Right cardiac atrium (tissue), 5 donors: ENCODE measurements at regions not wholly inside any gene's neighbourhood (a gene's known extent, or its start where the extent isn't known, plus 50 kb on each side); places are given as distances from the start of the nearest gene placed in this dataset.

Experiments
- ATAC-seq, 2 donors: fragments of 200-7000 bp; cut with Tn5 transposase; one replicate each; pipeline versions ENCODE4 v1.8.0 to v1.9.1; 2020; ENCODE audit warnings: moderate library complexity in 2 of 2, mild to moderate bottlenecking in 1 of 2
- DNase-seq, 3 donors: peaks; one replicate each; pipeline ENCODE4 v3.0.0-alpha.2; 2020
- H3K27ac ChIP-seq: one replicate; pipeline ENCODE4 v1.5.1; 2013; ENCODE audit warnings: mild to moderate bottlenecking, low read length, control low read depth, moderate library complexity
- H3K27me3 ChIP-seq: one replicate; pipeline ENCODE4 v1.6.1; 2013; ENCODE audit not compliant: control insufficient read depth, insufficient read depth
- H3K4me1 ChIP-seq: one replicate; pipeline ENCODE4 v1.6.1; 2013; ENCODE audit warnings: low read length; ENCODE audit not compliant: control insufficient read depth, insufficient read depth
- H3K4me3 ChIP-seq: one replicate; pipeline ENCODE4 v1.5.1; 2013; ENCODE audit warnings: low read length, control low read depth
- H3K9me3 ChIP-seq: one replicate; pipeline ENCODE4 v1.6.1; 2013; ENCODE audit warnings: low read length; ENCODE audit not compliant: control insufficient read depth
- WGBS: extraction: QIAGEN DNeasy Blood & Tissue Kit; methylation state at CpG from one replicate; pipeline ENCODE4 v1.1.7; 2013; 5-methylcytosine and 5-hydroxymethylcytosine counted together
- intact Hi-C, 4 donors: fragments of 100-400 bp; cut with DNase I; formaldehyde crosslinking; loops; one replicate each; pipeline versions ENCODE4 v1.11.0 to v1.14.0; 2022 to 2023
- donor health status: healthy with polysubstance abuse.
- donor health status: DM: no; HTN: yes; CAD: no.
- donor health status: DM: no; HTN: no; CAD: no.
- donor health status: DM: no; HTN: yes; CAD: no; lungs with severe emphysema.
- donor health status: DM: yes; HTN: yes; CAD: no.

DNA sequence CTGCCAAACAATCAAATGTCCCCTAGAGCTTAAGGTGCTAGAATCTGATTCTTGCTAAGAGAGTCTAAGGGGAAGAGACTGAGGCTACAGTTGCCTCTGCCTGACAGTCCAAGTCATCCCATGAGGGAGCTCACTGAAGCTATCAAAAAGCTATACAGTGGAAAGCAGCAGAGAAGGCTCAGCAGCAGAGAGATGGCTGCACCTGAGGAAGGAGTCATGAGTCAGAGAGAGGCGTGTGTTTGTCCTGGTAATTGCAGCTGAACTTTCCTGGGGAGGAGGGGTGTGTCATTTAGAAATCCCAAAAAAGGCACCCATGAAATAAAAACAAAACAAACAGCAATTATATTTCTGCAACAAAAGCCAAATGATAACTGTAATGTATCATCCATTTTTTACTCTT is 305.2 kb upstream of the UBE2E3 start:
- no peaks in the 10 kb centered on the region for H3K27me3 ChIP-seq

DNA sequence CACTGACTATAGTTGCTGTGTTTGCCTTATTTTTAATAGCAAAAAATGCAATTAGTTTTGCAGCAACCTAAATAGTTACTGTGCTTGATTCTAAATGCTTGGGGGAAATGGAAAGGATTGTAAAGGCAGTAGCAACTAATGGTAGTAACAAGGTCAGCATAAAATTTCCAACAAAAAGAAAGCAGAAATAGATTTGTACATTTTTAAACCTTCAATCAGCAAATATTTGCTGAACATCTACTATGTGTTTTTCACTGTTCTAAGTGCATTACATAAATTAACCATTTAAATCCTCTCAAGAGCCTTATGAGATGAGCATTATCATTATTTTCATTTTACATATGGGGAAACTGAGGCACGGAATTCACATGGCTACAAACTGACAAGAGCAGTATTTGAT is 308.0 kb upstream of the UBE2E3 start:
- no peak overlapping the region for H3K27ac ChIP-seq
- DNase-seq (no peak), ATAC-seq (no peak)
- no peaks in the 10 kb centered on the region for H3K27me3 ChIP-seq
- no peaks in the 10 kb centered on the region for H3K9me3 ChIP-seq
- no peaks in the 10 kb centered on the region for H3K4me1 ChIP-seq
- intact Hi-C loops: no loop called here
- H3K4me3 ChIP-seq: no peak overlapping the region
- 47% methylated on average over 1 of the region's 1 CpG for WGBS

More for the DNA sequence above, 305.2 kb upstream of the UBE2E3 start:
- H3K4me1 ChIP-seq: no peaks in the 10 kb centered on the region
- no peaks in the 10 kb centered on the region for H3K9me3 ChIP-seq
- H3K4me3 ChIP-seq: no peak overlapping the region
- intact Hi-C loops: no loop called here
- no peak for ATAC-seq
- WGBS: 75% methylated on average over 1 of the region's 1 CpG
- no peak for DNase-seq
- H3K27ac ChIP-seq: no peak overlapping the region

DNA sequence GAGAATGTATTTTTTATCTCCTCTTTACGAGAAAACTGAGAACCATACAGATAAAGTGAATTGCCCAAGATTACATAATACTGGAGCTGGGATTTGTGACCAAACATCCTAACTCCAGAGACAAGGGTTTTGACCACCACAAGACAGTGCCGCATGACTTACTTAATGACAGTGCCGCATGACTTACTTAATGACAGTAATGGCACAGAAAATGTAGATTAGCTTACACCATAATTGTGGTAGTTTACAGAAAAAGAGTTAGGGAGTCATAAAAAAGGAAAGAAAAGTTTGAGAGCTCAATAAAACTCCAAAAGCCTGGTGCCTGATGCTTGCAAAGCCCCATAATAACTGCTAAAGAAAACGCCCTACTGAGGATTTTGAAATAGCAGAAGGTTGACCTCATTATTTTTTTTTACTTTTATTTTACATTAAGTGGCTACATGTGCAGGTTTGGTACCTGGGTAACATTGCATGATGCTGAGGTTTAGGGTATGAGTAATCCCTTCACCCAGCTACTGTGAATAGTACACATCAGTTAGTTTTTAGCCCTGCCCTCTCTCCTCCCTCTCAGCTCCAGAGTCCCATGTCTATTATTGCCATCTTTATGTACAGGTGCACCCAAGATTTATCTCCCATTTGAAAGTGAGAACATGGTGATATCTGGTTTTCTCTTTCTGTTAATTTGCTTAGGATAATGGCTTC is 310.0 kb upstream of the UBE2E3 start:
- Histone ChIP-seq H3K9me3 (no peaks in the 10 kb centered on the region), H3K4me1 (no peaks in the 10 kb centered on the region), H3K27me3 (no peaks in the 10 kb centered on the region), H3K27ac (no peak overlapping the region), H3K4me3 (no peak overlapping the region)
- DNase-seq: no peak
- intact Hi-C loops: no loop called here
- no peak for ATAC-seq
- WGBS: 74% methylated on average over 4 of the region's 4 CpGs

GRCh38 chr2:180669016-180669415 is 311.4 kb upstream of the UBE2E3 start:
- H3K9me3 ChIP-seq: no peaks in the 10 kb centered on the region
- ATAC-seq: no peak
- no peak overlapping the region for H3K27ac ChIP-seq
- 61% methylated on average over 2 of the region's 2 CpGs for WGBS
- DNase-seq: no peak
- no peaks in the 10 kb centered on the region for H3K27me3 ChIP-seq
- H3K4me1 ChIP-seq: no peaks in the 10 kb centered on the region
- intact Hi-C loops: no loop called here
- H3K4me3 ChIP-seq: no peak overlapping the region

DNA sequence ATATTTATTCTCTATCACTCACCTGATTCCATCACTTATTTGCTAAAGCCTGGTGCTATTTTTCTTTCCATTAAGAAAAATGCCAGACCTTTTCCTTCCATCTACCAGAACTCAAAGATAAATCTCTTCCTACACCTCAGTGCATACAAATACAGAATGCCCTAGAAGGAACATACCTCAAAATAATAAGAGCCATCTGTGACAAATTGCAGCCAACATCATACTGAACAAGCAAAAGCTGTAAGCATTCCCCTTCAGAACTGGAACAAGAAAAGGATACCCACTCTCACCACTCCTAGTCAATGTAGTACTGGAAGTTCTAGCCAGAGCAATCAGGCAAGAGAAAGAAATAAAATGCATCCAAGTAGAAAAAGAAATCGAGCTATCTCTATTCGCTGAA is 315.9 kb upstream of the UBE2E3 start:
- Histone ChIP-seq H3K9me3 (no peaks in the 10 kb centered on the region), H3K27me3 (no peaks in the 10 kb centered on the region), H3K4me1 (no peaks in the 10 kb centered on the region), H3K27ac (no peak overlapping the region), H3K4me3 (no peak overlapping the region)
- no peak for ATAC-seq
- intact Hi-C loops: no loop called here
- WGBS: 96% methylated on average over 2 of the region's 2 CpGs
- no peak for DNase-seq

DNA sequence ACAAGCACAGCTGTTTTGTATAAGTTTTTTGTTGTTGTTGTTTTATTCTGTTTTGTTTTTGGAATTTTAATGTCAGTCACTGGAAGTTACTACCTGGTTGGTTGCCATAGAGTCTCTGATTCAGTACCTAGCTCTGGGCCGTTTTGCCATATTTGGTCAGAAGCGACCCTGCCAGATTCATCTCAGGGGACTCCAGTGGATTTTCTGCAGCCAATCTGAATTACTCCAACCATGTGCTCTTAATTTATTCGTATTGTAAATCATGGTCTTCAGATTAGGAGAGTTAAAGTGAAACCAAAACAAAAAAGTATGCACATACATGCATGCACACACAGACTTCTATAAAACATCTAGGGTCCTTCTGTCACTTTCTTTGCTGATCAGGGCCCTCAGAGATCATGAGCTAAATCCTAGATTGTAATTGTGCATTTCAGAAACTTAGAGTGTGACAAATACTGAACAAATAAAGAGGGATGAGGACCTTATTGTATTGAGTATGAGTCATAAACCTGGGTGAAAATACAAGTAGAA is 317.4 kb upstream of the UBE2E3 start:
- Histone ChIP-seq H3K4me3 (no peak overlapping the region), H3K27ac (no peak overlapping the region), H3K4me1 (no peaks in the 10 kb centered on the region), H3K27me3 (no peaks in the 10 kb centered on the region), H3K9me3 (no peaks in the 10 kb centered on the region)
- intact Hi-C loops: no loop called here
- 60% methylated on average over 3 of the region's 3 CpGs for WGBS
- ATAC-seq (no peak), DNase-seq (peak in 1 of 3 donors; percentile 29)

GRCh38 chr2:180662521-180662920 is 317.9 kb upstream of the UBE2E3 start:
- 53% methylated on average over 1 of the region's 1 CpG for WGBS
- intact Hi-C loops: no loop called here
- no peak for DNase-seq
- no peak for ATAC-seq
- Histone ChIP-seq H3K4me3 (no peak overlapping the region), H3K9me3 (no peaks in the 10 kb centered on the region), H3K27me3 (no peaks in the 10 kb centered on the region), H3K27ac (no peak overlapping the region), H3K4me1 (no peaks in the 10 kb centered on the region)

DNA sequence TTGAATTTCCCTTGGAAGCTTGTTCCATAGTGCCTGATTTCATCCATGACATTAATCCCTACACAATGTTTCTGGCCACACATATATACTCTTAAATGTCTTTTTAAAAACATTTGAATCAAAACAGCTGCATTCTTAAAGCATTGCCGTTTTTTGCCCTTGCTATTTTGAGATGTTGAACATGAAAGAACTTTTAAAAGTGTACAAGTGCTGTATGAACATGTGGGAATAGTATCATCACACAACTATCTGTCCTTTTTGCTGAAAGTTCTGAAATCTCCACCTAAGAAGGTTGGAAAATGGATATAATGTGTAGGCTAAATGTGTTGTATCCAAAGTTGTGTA is 318.7 kb upstream of the UBE2E3 start:
- Histone ChIP-seq H3K4me3 (no peak overlapping the region), H3K9me3 (no peaks in the 10 kb centered on the region), H3K27ac (no peak overlapping the region), H3K27me3 (no peaks in the 10 kb centered on the region), H3K4me1 (no peaks in the 10 kb centered on the region)
- DNase-seq (no peak), ATAC-seq (no peak)
- intact Hi-C loops: no loop called here
- WGBS: 55% methylated on average over 1 of the region's 1 CpG

- H3K9me3 ChIP-seq: no peaks in the 10 kb centered on the region
- DNase-seq (no peak), ATAC-seq (no peak)
- intact Hi-C loops: no loop called here
- no peak overlapping the region for H3K4me3 ChIP-seq
- 79% methylated on average over 5 of the region's 5 CpGs for WGBS
- no peak overlapping the region for H3K27ac ChIP-seq
- H3K27me3 ChIP-seq: no peaks in the 10 kb centered on the region
- no peaks in the 10 kb centered on the region for H3K4me1 ChIP-seq
These were observed 319.3 kb upstream of the UBE2E3 start for GRCh38 chr2:180660881-180661685.

DNA sequence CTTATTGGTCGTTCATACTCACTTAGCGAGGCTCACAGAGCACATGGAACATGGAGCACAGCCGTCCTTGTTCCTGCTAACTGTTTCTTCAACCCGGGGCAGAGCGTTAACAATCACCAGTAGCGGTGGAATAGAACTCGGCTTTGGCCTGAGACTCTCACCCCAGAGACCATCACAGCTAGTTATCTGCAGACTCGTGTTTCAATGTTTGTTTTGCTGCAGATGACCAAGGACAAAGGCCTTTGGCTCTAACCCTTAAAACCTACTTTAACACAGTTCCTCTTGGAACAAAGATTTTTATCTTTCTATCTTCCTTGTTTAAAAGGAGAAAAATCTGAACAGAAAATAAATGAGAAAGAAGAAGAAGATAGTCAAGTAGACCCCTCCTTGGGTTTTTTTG is 320.2 kb upstream of the UBE2E3 start:
- H3K27me3 ChIP-seq: no peaks in the 10 kb centered on the region
- intact Hi-C loops: no loop called here
- H3K27ac ChIP-seq: no peak overlapping the region
- H3K9me3 ChIP-seq: no peaks in the 10 kb centered on the region
- DNase-seq (no peak), ATAC-seq (no peak)
- no peak overlapping the region for H3K4me3 ChIP-seq
- no peaks in the 10 kb centered on the region for H3K4me1 ChIP-seq
- 56% methylated on average over 8 of the region's 8 CpGs for WGBS

DNA sequence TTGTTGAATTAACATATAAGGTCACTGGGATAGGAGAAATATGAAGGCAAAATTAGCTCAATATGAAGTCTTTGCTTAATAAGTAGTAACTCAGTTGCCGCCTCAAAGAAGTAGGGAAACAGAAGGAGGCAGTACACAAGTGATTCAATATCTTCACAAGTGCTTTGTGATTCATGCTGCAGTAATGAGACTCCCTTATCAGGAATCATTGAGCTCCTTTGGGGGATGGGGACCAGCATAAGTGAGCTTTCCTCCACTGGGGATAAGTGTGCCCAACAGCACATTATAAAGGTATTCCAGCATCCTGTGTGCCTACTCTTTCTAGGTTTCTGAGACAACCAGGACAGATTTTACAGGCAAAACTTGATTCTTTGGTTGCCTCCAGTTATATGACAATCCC is 323.4 kb upstream of the UBE2E3 start:
- no peaks in the 10 kb centered on the region for H3K27me3 ChIP-seq
- intact Hi-C loops: no loop called here
- H3K4me3 ChIP-seq: no peak overlapping the region
- H3K27ac ChIP-seq: no peak overlapping the region
- ATAC-seq: no peak
- H3K9me3 ChIP-seq: no peaks in the 10 kb centered on the region
- WGBS: 90% methylated on average over 1 of the region's 1 CpG
- H3K4me1 ChIP-seq: no peaks in the 10 kb centered on the region
- no peak for DNase-seq
